ENCODE measurements at regions not wholly inside any gene's neighbourhood (a gene's known extent, or its start where the extent isn't known, plus 50 kb on each side); places are given as distances from the start of the nearest gene placed in this dataset.

GRCh38 chr6:16876201-16876600, 114.9 kb upstream of the ATXN1 start:
- TF ChIP-seq POLR2A (IDR thresholded peaks at IDR 0.05): no peak
- TF ChIP-seq, protein P1, sequence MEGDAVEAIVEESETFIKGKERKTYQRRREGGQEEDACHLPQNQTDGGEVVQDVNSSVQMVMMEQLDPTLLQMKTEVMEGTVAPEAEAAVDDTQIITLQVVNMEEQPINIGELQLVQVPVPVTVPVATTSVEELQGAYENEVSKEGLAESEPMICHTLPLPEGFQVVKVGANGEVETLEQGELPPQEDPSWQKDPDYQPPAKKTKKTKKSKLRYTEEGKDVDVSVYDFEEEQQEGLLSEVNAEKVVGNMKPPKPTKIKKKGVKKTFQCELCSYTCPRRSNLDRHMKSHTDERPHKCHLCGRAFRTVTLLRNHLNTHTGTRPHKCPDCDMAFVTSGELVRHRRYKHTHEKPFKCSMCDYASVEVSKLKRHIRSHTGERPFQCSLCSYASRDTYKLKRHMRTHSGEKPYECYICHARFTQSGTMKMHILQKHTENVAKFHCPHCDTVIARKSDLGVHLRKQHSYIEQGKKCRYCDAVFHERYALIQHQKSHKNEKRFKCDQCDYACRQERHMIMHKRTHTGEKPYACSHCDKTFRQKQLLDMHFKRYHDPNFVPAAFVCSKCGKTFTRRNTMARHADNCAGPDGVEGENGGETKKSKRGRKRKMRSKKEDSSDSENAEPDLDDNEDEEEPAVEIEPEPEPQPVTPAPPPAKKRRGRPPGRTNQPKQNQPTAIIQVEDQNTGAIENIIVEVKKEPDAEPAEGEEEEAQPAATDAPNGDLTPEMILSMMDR (IDR thresholded peaks at IDR 0.05): no peak
- no peak for TF ChIP-seq EP300 (IDR thresholded peaks at IDR 0.05)

Measured in suprapubic skin (tissue), 3 donors.